HG03025 (cell line): ENCODE measurements at regions not wholly inside any gene's neighbourhood (a gene's known extent, or its start where the extent isn't known, plus 50 kb on each side); places are given as distances from the start of the nearest gene placed in this dataset.

Experiments used
- ATAC-seq: cut with Tn5 transposase; IDR thresholded peaks from one replicate; pipeline ENCODE4 v1.9.1; 2021; ENCODE audit warnings: mild to moderate bottlenecking, moderate library complexity; ENCODE audit not compliant: unreplicated experiment, low FRiP score

GRCh38 chr1:98386675-98387440, 274.7 kb upstream of the SNX7 start:
- ATAC-seq: no peak

GRCh38 chr1:98385652-98386051, 275.9 kb upstream of the SNX7 start:
- ATAC-seq: no peak

GRCh38 chr1:98384461-98385141, 276.9 kb upstream of the SNX7 start:
- no peak for ATAC-seq

GRCh38 chr1:98382986-98383740, 278.4 kb upstream of the SNX7 start:
- ATAC-seq: no peak

GRCh38 chr1:98382586-98382985, 278.9 kb upstream of the SNX7 start:
- ATAC-seq: no peak

GRCh38 chr1:98374098-98374497, 287.4 kb upstream of the SNX7 start:
- ATAC-seq: no peak

- no peak for ATAC-seq
These were observed 288.5 kb upstream of the SNX7 start for GRCh38 chr1:98373056-98373455.

- no peak for ATAC-seq
These were observed 289.8 kb upstream of the SNX7 start for GRCh38 chr1:98371764-98372163.

GRCh38 chr1:98369463-98369862, 292.1 kb upstream of the SNX7 start:
- no peak for ATAC-seq

GRCh38 chr1:98368995-98369394, 292.5 kb upstream of the SNX7 start:
- ATAC-seq: no peak

GRCh38 chr1:98367426-98367825, 294.1 kb upstream of the SNX7 start:
- ATAC-seq: no peak

GRCh38 chr1:98366343-98366742, 295.2 kb upstream of the SNX7 start:
- no peak for ATAC-seq

- ATAC-seq: no peak
These were observed 297.0 kb upstream of the SNX7 start for GRCh38 chr1:98364544-98364943.

GRCh38 chr1:98360864-98361263, 300.7 kb upstream of the SNX7 start:
- no peak for ATAC-seq

- no peak for ATAC-seq
These were observed 305.7 kb upstream of the SNX7 start for GRCh38 chr1:98355656-98356383.

GRCh38 chr1:98352378-98352777, 309.1 kb upstream of the SNX7 start:
- no peak for ATAC-seq

GRCh38 chr1:98351561-98351960, 310.0 kb upstream of the SNX7 start:
- no peak for ATAC-seq

GRCh38 chr1:98345417-98345816, 316.1 kb upstream of the SNX7 start:
- ATAC-seq: no peak

GRCh38 chr1:98344731-98345130, 316.8 kb upstream of the SNX7 start:
- ATAC-seq: no peak

- ATAC-seq: no peak
These were observed 319.0 kb upstream of the SNX7 start for GRCh38 chr1:98342566-98342965.

GRCh38 chr1:98340511-98340910, 321.0 kb upstream of the SNX7 start:
- ATAC-seq: no peak
